ENCODE measurements at regions not wholly inside any gene's neighbourhood (a gene's known extent, or its start where the extent isn't known, plus 50 kb on each side); places are given as distances from the start of the nearest gene placed in this dataset.

DNA sequence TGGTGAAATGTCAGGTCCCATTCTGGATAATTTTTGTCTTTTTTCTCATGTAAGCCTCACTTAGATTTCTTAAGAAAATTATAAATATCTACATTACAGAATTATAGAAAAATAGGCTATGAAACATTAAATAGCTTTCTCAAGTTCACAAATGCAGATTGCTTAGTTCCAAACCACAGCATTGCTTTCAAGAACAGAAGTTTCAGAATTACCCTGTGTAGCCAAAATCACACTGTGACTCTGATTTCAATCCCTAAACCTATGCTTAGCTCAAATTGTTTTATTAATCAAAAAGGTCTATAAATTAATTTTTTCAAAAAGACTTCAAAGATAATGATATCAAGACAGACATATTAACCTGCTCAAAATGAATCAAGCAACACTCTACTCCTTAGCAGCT, 881.2 kb upstream of the PCDH20 start:
- TF ChIP-seq CTCF (IDR thresholded peaks at IDR 0.05) (no peak), ETV6 (CRISPR knock-in tag; IDR thresholded peaks at IDR 0.05) (no peak), NFE2L1 (CRISPR knock-in tag; IDR thresholded peaks at IDR 0.05) (no peak), CREM (CRISPR knock-in tag; IDR thresholded peaks at IDR 0.05) (no peak), MAX (CRISPR knock-in tag; IDR thresholded peaks at IDR 0.05) (no peak), E2F4 (CRISPR knock-in tag; IDR thresholded peaks at IDR 0.05; ENCODE audit: borderline replicate concordance, low read depth) (no peak), HMGXB4 (CRISPR knock-in tag; IDR thresholded peaks at IDR 0.05) (no peak), JUN (CRISPR knock-in tag; IDR thresholded peaks at IDR 0.05) (no peak), CREB1 (CRISPR knock-in tag; IDR thresholded peaks at IDR 0.05) (no peak), ZNF138 (CRISPR knock-in tag; conservative IDR thresholded peaks at IDR 0.05) (no peak), IRF2 (CRISPR knock-in tag; IDR thresholded peaks at IDR 0.05; ENCODE audit: borderline replicate concordance, low read depth) (no peak), MLX (CRISPR knock-in tag; IDR thresholded peaks at IDR 0.05) (no peak)
- TF ChIP-seq, protein P1, sequence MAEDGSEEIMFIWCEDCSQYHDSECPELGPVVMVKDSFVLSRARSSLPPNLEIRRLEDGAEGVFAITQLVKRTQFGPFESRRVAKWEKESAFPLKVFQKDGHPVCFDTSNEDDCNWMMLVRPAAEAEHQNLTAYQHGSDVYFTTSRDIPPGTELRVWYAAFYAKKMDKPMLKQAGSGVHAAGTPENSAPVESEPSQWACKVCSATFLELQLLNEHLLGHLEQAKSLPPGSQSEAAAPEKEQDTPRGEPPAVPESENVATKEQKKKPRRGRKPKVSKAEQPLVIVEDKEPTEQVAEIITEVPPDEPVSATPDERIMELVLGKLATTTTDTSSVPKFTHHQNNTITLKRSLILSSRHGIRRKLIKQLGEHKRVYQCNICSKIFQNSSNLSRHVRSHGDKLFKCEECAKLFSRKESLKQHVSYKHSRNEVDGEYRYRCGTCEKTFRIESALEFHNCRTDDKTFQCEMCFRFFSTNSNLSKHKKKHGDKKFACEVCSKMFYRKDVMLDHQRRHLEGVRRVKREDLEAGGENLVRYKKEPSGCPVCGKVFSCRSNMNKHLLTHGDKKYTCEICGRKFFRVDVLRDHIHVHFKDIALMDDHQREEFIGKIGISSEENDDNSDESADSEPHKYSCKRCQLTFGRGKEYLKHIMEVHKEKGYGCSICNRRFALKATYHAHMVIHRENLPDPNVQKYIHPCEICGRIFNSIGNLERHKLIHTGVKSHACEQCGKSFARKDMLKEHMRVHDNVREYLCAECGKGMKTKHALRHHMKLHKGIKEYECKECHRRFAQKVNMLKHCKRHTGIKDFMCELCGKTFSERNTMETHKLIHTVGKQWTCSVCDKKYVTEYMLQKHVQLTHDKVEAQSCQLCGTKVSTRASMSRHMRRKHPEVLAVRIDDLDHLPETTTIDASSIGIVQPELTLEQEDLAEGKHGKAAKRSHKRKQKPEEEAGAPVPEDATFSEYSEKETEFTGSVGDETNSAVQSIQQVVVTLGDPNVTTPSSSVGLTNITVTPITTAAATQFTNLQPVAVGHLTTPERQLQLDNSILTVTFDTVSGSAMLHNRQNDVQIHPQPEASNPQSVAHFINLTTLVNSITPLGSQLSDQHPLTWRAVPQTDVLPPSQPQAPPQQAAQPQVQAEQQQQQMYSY (CRISPR knock-in tag; IDR thresholded peaks at IDR 0.05), result no peak
- TF ChIP-seq, protein P2, sequence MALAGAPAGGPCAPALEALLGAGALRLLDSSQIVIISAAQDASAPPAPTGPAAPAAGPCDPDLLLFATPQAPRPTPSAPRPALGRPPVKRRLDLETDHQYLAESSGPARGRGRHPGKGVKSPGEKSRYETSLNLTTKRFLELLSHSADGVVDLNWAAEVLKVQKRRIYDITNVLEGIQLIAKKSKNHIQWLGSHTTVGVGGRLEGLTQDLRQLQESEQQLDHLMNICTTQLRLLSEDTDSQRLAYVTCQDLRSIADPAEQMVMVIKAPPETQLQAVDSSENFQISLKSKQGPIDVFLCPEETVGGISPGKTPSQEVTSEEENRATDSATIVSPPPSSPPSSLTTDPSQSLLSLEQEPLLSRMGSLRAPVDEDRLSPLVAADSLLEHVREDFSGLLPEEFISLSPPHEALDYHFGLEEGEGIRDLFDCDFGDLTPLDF (CRISPR knock-in tag; IDR thresholded peaks at IDR 0.05), result no peak
